Fibroblast of villous mesenchyme (primary cell): ENCODE measurements at regions not wholly inside any gene's neighbourhood (a gene's known extent, or its start where the extent isn't known, plus 50 kb on each side); places are given as distances from the start of the nearest gene placed in this dataset.

Experiments
- DNase-seq: peaks from one replicate; pipeline ENCODE4 v3.0.0-alpha.2; 2010; ENCODE audit warnings: low read depth
- H3K4me3 ChIP-seq: 2 replicates; pipeline ENCODE4 v1.5.1; 2011; ENCODE audit warnings: low read depth, mild to moderate bottlenecking, low read length
- TF ChIP-seq, protein P1 (sequence below): IDR thresholded peaks from 2 replicates; pipeline ENCODE4 v1.5.1; 2012; ENCODE audit warnings: low read depth, mild to moderate bottlenecking, low read length; ENCODE audit not compliant: insufficient read depth

DNA sequence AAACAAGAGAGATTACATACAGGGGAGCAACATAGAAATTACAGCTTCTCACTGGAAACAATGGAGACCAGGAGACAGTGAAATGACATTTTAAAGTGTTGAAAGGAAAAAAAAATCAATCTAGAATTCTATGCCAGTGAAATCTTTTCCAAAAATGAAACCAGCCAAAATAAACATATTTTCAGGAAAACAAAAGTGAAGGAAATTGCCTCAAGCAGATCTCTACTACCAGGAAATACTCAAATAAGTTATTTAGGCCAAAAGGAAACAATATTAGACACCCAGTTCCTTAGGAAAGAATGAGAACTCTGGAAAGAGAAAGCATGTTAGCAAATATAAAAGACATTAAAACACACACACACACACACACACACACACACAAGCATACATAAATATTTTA is 339.9 kb upstream of the NCKAP5 start:
- DNase-seq: no peak
- TF ChIP-seq, protein P1, sequence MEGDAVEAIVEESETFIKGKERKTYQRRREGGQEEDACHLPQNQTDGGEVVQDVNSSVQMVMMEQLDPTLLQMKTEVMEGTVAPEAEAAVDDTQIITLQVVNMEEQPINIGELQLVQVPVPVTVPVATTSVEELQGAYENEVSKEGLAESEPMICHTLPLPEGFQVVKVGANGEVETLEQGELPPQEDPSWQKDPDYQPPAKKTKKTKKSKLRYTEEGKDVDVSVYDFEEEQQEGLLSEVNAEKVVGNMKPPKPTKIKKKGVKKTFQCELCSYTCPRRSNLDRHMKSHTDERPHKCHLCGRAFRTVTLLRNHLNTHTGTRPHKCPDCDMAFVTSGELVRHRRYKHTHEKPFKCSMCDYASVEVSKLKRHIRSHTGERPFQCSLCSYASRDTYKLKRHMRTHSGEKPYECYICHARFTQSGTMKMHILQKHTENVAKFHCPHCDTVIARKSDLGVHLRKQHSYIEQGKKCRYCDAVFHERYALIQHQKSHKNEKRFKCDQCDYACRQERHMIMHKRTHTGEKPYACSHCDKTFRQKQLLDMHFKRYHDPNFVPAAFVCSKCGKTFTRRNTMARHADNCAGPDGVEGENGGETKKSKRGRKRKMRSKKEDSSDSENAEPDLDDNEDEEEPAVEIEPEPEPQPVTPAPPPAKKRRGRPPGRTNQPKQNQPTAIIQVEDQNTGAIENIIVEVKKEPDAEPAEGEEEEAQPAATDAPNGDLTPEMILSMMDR: no peak
- no peak overlapping the region for H3K4me3 ChIP-seq

DNA sequence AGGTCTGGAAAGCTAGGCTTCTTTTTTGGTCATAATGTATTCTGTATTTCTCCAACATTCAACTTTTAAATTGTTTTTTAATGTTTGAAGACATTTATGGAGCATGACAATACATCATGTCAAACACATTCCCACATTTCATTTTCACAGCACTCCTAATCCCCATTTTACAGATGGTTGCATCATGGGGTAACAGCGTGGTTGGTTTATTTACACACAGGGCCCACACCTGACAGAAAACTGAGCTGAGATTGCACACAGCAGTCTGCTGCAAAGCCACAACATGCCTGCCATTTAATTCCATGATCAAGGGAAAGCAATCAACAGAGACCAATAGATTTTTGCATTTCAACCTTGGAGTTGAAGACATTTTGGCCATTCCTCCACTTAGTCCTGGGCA is 335.7 kb upstream of the MGAT5 start:
- DNase-seq: no peak
- TF ChIP-seq, protein P1: no peak

DNA sequence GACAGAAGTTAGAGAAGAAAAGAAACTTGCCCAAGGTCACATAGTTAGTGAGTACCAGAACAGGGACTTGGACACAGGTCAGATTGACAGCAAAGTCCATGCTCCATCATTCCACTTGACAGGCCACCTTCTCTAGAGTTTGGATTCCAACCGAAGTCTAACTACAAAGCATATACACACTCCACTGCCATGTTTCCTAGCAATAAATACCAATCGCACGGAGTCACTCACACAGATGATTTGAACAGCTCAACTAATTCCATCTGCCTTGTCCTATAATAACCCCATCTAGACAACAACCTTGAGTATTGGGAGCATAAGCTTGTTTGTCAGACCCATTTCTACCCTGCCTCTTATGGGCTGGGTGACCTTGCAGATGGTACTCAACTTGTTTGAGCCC is 334.6 kb upstream of the MGAT5 start:
- TF ChIP-seq, protein P1: no peak
- H3K4me3 ChIP-seq: no peak overlapping the region
- DNase-seq: no peak

More for the DNA sequence above, 335.7 kb upstream of the MGAT5 start:
- no peak overlapping the region for H3K4me3 ChIP-seq

DNA sequence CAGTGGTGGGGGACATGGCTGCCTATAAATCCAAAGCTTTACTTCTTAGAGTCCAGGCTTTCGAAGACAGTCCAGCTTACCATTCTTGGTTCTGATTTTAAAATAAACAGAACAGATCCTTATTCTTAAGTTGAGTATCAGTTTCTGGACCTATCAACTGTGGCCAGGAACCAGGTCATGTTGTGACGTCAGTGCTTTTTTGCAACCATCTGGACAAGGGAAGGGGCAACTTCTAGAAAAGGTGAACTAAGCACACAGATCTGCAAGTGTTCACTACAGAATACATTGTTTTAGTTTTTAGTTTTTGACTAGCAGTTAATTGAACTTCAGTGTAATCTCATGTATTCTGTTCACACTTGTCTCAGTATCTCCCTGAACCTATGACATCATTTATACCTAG is 326.0 kb upstream of the MGAT5 start:
- TF ChIP-seq, protein P1: no peak
- no peak overlapping the region for H3K4me3 ChIP-seq
- no peak for DNase-seq

DNA sequence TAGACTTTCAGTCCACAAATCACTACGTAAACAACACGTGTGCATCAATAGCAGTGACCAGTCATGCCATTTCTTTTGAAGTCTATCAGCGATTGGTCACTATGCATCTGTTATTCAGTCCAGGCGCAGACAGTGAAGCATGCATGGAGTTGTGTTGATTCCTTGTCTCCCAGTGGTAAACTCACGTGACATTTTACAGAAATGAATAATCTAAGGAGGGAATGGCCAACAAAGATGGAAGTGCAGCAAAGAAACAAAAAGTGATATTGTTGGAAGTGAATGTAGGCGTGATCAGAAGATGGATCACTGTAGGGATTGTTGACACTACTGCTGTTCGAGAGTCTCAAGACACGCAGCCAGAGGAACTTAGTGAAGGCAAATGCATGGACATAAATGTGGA is 317.8 kb upstream of the MGAT5 start:
- no peak overlapping the region for H3K4me3 ChIP-seq
- TF ChIP-seq, protein P1: no peak
- DNase-seq: no peak

DNA sequence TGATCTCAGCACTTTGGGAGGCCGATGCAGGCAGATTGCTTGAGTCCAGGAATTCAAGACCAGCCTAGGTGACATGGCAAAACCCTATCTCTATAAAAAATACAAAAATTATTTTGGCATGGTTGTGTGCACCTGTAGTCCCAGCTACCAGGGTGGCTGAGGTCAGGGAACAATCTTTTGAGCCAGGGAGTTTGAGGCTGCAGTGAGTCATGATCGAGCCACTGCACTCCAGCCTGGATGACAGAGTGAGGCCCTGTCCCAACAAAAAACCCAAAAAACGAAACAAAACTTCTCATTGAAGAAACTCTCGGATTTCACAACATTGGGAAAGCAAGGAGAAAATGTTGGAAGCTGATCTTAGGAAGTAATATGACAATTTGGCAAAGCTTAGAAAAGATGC is 317.3 kb upstream of the MGAT5 start:
- H3K4me3 ChIP-seq: no peak overlapping the region
- TF ChIP-seq, protein P1: no peak
- no peak for DNase-seq

DNA sequence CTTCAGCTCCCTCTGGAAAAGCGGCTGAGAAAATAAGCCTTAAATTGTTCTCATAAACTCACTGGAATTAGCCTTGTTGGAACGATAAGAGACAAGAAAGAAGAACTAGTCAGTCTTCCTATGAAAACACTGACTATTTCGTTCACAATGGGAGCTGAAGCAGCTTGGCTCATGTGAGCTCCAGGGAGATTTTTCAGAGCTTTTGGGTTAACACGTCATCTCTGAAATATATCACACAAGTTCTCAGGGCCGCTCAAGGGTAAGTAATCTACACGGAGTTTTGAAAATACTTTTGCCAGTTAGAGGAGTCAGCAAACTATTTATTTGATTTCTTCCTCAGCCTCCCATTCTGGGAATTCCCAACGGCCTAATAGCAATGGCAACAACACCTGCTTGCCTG is 316.2 kb upstream of the MGAT5 start:
- no peak for DNase-seq
- no peak overlapping the region for H3K4me3 ChIP-seq
- TF ChIP-seq, protein P1: no peak
